ENCODE measurements at regions not wholly inside any gene's neighbourhood (a gene's known extent, or its start where the extent isn't known, plus 50 kb on each side); places are given as distances from the start of the nearest gene placed in this dataset.
"Not testable (repeated sequence)": the region's sequence is repeated elsewhere in the genome, so short reads cannot be mapped to it uniquely, and the experiment has no call there.

DNA sequence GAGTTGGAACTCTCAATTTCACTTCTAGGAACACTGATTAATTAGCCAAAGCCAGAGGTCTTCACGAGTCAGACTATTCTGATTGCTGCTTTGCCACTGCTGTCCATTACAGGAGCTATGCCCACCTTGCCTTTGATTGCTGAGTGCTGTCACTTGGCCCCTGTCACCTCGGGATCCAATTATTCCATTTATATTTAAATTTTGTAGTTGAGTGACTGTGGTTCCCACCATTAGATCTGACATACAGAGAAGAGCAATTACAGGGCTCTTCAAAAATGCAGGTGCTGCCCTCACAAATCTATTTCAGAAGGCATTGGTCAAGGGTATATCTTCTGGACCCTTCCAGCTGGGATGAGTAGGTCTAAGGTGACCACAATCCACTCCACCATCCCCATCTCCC, 200.8 kb downstream of the GJA1 start:
- TF ChIP-seq, protein P1, sequence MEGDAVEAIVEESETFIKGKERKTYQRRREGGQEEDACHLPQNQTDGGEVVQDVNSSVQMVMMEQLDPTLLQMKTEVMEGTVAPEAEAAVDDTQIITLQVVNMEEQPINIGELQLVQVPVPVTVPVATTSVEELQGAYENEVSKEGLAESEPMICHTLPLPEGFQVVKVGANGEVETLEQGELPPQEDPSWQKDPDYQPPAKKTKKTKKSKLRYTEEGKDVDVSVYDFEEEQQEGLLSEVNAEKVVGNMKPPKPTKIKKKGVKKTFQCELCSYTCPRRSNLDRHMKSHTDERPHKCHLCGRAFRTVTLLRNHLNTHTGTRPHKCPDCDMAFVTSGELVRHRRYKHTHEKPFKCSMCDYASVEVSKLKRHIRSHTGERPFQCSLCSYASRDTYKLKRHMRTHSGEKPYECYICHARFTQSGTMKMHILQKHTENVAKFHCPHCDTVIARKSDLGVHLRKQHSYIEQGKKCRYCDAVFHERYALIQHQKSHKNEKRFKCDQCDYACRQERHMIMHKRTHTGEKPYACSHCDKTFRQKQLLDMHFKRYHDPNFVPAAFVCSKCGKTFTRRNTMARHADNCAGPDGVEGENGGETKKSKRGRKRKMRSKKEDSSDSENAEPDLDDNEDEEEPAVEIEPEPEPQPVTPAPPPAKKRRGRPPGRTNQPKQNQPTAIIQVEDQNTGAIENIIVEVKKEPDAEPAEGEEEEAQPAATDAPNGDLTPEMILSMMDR (IDR thresholded peaks at IDR 0.05): not testable (repeated sequence)
- TF ChIP-seq POLR2A (IDR thresholded peaks at IDR 0.05): not testable (repeated sequence)

Measured in thyroid gland (tissue), 4 donors.